Endothelial cell of umbilical vein (primary cell): ENCODE measurements at regions not wholly inside any gene's neighbourhood (a gene's known extent, or its start where the extent isn't known, plus 50 kb on each side); places are given as distances from the start of the nearest gene placed in this dataset.

Source experiments
- BruUV-seq: library from RNA; stranded (reverse); fragments of 400-500 nt; replicated peaks from 2 replicates; lab custom pipeline; 2021; lab: Mats Ljungman, UMichigan
- CTCF ChIA-PET: fragments of 300-600, 350-600 bp; sonication (Branson Sonifier 250); formaldehyde crosslinking; loops from one replicate; lab custom pipeline; 2021; ENCODE audit warnings: antibody characterized with exemption, inconsistent platforms; lab: Charles Lee
- POLR2A ChIA-PET: fragments of 300-600, 350-600 bp; sonication (Branson Sonifier 250); formaldehyde crosslinking; loops from one replicate; lab custom pipeline; 2021; ENCODE audit warnings: antibody characterized with exemption, inconsistent platforms; lab: Charles Lee
- DNase-seq: peaks from one replicate; pipeline ENCODE4 v3.0.0-alpha.2; 2011; ENCODE audit warnings: low read depth, low spot score
- FAIRE-seq: peaks from 2 replicates; lab custom pipeline; 2011; peaks lifted over from hg19 to GRCh38; lab: Jason Lieb, UNC
- H2AFZ ChIP-seq: 2 replicates; pipeline ENCODE4 v1.6.0; 2012; ENCODE audit warnings: low read depth, low read length, control low read depth, inconsistent platforms
- H3K27ac ChIP-seq: 2 replicates; pipeline ENCODE4 v1.5.1; 2011; ENCODE audit warnings: low read depth, mild to moderate bottlenecking, control low read depth, low read length, moderate library complexity; ENCODE audit not compliant: insufficient read depth
- H3K27me3 ChIP-seq, 2 experiments: 2 replicates each; pipeline versions ENCODE4 v1.6.0 to v1.6.1; 2011; ENCODE audit warnings: low read length in 2 of 2, mixed read lengths in 1 of 2; ENCODE audit not compliant: control insufficient read depth in 2 of 2, insufficient read depth in 2 of 2
- H3K36me3 ChIP-seq, 2 experiments: 2 replicates in 1 of 2; 3 replicates in 1 of 2; pipeline ENCODE4 v1.5.1; 2011; ENCODE audit warnings: low read length in 2 of 2, mild to moderate bottlenecking in 1 of 2, moderate library complexity in 1 of 2; ENCODE audit not compliant: control insufficient read depth in 2 of 2, insufficient read depth in 2 of 2; ENCODE audit errors: extremely low read depth in 1 of 2
- H3K4me1 ChIP-seq: 3 replicates; pipeline ENCODE4 v1.5.1; 2011; ENCODE audit warnings: mild to moderate bottlenecking, low read length; ENCODE audit not compliant: control insufficient read depth, insufficient read depth; ENCODE audit errors: extremely low read depth
- H3K4me2 ChIP-seq: 2 replicates; pipeline ENCODE4 v1.6.1; 2011; ENCODE audit warnings: low read length, control low read depth, mixed read lengths; ENCODE audit not compliant: insufficient read depth
- H3K4me3 ChIP-seq, 3 experiments: fragments of 200-600 bp in 1 of 3; sonication (generic), shearing (Covaris generic) in 1 of 3; replicated peaks in 1 of 3; 2 replicates each; pipeline ENCODE4 v1.5.1; 2011 to 2016; ENCODE audit warnings: control low read depth in 3 of 3, low read length in 3 of 3, mild to moderate bottlenecking in 2 of 3, inconsistent platforms in 1 of 3, low read depth in 1 of 3, moderate library complexity in 1 of 3; ENCODE audit not compliant: insufficient read depth in 1 of 3
- H3K79me2 ChIP-seq: 2 replicates; pipeline ENCODE4 v1.6.0; 2012; ENCODE audit warnings: low read length, inconsistent platforms; ENCODE audit not compliant: control insufficient read depth, insufficient read depth
- H3K9ac ChIP-seq: replicated peaks from 2 replicates; pipeline ENCODE3; 2011; ENCODE audit warnings: low read length, control low read depth; ENCODE audit not compliant: insufficient read depth; ENCODE audit errors: extremely low read depth
- H3K9me1 ChIP-seq: replicated peaks from 3 replicates; pipeline ENCODE4 v1.6.0; 2011; ENCODE audit warnings: mild to moderate bottlenecking, low read length; ENCODE audit not compliant: control insufficient read depth, insufficient read depth; ENCODE audit errors: extremely low read depth
- H3K9me3 ChIP-seq: replicated peaks from 2 replicates; pipeline ENCODE4 v1.5.1; 2012; ENCODE audit warnings: low read length, inconsistent platforms; ENCODE audit not compliant: control insufficient read depth, insufficient read depth
- H4K20me1 ChIP-seq: replicated peaks from 2 replicates; pipeline ENCODE3; 2011; ENCODE audit warnings: mild to moderate bottlenecking, low read length; ENCODE audit not compliant: control insufficient read depth, insufficient read depth; ENCODE audit errors: extremely low read depth
- EZH2 ChIP-seq: IDR thresholded peaks from 2 replicates; pipeline ENCODE4 v1.6.1; 2012; ENCODE audit warnings: borderline replicate concordance, low read depth, mild to moderate bottlenecking, moderate library complexity, low read length, inconsistent platforms; ENCODE audit not compliant: severe bottlenecking
- FOS ChIP-seq: IDR thresholded peaks from 2 replicates; pipeline ENCODE4 v1.6.1; 2011; ENCODE audit warnings: mild to moderate bottlenecking, low read length, moderate library complexity, borderline replicate concordance; ENCODE audit not compliant: insufficient read depth
- GATA2 ChIP-seq: IDR thresholded peaks from 2 replicates; pipeline ENCODE4 v1.7.0; 2011; ENCODE audit warnings: low read depth, mild to moderate bottlenecking, moderate library complexity, mixed read lengths, low read length; ENCODE audit not compliant: insufficient read length, insufficient read depth
- JUN ChIP-seq: IDR thresholded peaks from 2 replicates; pipeline ENCODE4 v1.6.1; 2011; ENCODE audit warnings: borderline replicate concordance, low read depth; ENCODE audit not compliant: insufficient read length, insufficient read depth
- MYC ChIP-seq: IDR thresholded peaks from one replicate; pipeline ENCODE4 v1.6.1; 2011; ENCODE audit warnings: mild to moderate bottlenecking, low read depth, low read length
- POLR2A ChIP-seq: IDR thresholded peaks from 2 replicates; pipeline ENCODE4 v1.6.1; 2012; ENCODE audit warnings: low read depth, mild to moderate bottlenecking, control low read depth, low read length
- POLR2AphosphoS5 ChIP-seq: IDR thresholded peaks from 2 replicates; pipeline ENCODE4 v1.6.1; 2012; ENCODE audit warnings: low read depth, mild to moderate bottlenecking, control low read depth, low read length, moderate library complexity; ENCODE audit not compliant: insufficient read depth
- dilution Hi-C: fragments of 300-500 bp; cut with MboI; formaldehyde crosslinking; loops from one replicate; pipeline ENCODE4 v1.15.0; 2019; ENCODE audit warnings: low sequenced_read_pairs; ENCODE audit not compliant: extremely low pct_ligation_motif_present
- intact Hi-C: fragments of 100-400 bp; cut with micrococcal nuclease; formaldehyde crosslinking; loops from one replicate; pipeline ENCODE4 v1.10.0; 2022
- TF ChIP-seq, protein P1 (sequence below): IDR thresholded peaks from 2 replicates; pipeline ENCODE4 v1.6.1; 2011; ENCODE audit not compliant: insufficient read depth, insufficient read length
- TF ChIP-seq, protein P2 (sequence below), 2 donors: IDR thresholded peaks; 1 replicate in 1 of 2; 2 replicates in 1 of 2; pipeline ENCODE4 v1.5.1; 2011; ENCODE audit warnings: low read length in 2 of 2, mild to moderate bottlenecking in 2 of 2, moderate library complexity in 2 of 2, control low read depth in 1 of 2, inconsistent platforms in 1 of 2, low read depth in 1 of 2; ENCODE audit not compliant: insufficient read depth in 1 of 2; ENCODE audit errors: extremely low read depth in 1 of 2

DNA sequence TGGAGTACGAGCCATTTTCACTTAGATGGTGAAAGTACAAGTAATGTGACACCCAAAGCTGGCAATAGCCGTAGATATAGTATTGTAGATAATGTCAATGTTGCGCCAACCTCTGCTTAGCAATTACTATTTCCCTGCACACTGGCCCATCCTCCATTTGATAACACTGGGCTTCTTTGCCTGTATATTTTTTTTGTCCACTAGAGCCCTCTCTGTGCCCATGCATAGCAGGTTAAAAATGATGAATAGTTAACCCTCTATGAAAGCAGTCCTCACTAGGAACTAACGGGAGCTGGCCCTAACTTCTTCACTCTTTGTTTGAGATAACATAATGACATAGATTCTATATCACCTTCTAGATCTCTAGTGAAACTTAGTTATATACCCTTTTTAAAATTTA lies 416.8 kb downstream of the TUSC1 start:
- Histone ChIP-seq H3K4me2 (no peak overlapping the region), H3K27me3 (no peaks in the 10 kb centered on the region), H3K9me1 (no peaks in the 10 kb centered on the region), H3K27ac (no peak overlapping the region), H3K9ac (no peak overlapping the region), H2AFZ (no peak overlapping the region), H4K20me1 (no peaks in the 10 kb centered on the region), H3K4me3 (no peak overlapping the region), H3K9me3 (no peaks in the 10 kb centered on the region), H3K79me2 (no peaks in the 10 kb centered on the region), H3K36me3 (no peaks in the 10 kb centered on the region), H3K4me1 (no peaks in the 10 kb centered on the region)
- intact Hi-C loops: no loop called here
- ChIA-PET CTCF (interaction anchor here (0.7 kb wide), 1 partner anchor 1069 kb away, joined by 3 read pairs; no protein-coding TSS in a partner anchor), POLR2A (no interaction called here)
- BruUV-seq: no TSS peak
- FAIRE-seq (no peak), DNase-seq (no peak)
- dilution Hi-C loops: no loop called here
- TF ChIP-seq, protein P1, sequence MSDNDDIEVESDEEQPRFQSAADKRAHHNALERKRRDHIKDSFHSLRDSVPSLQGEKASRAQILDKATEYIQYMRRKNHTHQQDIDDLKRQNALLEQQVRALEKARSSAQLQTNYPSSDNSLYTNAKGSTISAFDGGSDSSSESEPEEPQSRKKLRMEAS: no peak
- TF ChIP-seq JUN (no peak), GATA2 (no peak), FOS (no peak), MYC (no peak), POLR2A (no peak), POLR2AphosphoS5 (no peak), EZH2 (no peak)
- TF ChIP-seq, protein P2, sequence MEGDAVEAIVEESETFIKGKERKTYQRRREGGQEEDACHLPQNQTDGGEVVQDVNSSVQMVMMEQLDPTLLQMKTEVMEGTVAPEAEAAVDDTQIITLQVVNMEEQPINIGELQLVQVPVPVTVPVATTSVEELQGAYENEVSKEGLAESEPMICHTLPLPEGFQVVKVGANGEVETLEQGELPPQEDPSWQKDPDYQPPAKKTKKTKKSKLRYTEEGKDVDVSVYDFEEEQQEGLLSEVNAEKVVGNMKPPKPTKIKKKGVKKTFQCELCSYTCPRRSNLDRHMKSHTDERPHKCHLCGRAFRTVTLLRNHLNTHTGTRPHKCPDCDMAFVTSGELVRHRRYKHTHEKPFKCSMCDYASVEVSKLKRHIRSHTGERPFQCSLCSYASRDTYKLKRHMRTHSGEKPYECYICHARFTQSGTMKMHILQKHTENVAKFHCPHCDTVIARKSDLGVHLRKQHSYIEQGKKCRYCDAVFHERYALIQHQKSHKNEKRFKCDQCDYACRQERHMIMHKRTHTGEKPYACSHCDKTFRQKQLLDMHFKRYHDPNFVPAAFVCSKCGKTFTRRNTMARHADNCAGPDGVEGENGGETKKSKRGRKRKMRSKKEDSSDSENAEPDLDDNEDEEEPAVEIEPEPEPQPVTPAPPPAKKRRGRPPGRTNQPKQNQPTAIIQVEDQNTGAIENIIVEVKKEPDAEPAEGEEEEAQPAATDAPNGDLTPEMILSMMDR (IDR thresholded peaks at IDR 0.05; ENCODE audit: extremely low read depth in 1 of 2, insufficient read depth in 1 of 2, low read depth in 1 of 2, low read length in 2 of 2): no peak
